ENCODE measurements at regions not wholly inside any gene's neighbourhood (a gene's known extent, or its start where the extent isn't known, plus 50 kb on each side); places are given as distances from the start of the nearest gene placed in this dataset.

DNA sequence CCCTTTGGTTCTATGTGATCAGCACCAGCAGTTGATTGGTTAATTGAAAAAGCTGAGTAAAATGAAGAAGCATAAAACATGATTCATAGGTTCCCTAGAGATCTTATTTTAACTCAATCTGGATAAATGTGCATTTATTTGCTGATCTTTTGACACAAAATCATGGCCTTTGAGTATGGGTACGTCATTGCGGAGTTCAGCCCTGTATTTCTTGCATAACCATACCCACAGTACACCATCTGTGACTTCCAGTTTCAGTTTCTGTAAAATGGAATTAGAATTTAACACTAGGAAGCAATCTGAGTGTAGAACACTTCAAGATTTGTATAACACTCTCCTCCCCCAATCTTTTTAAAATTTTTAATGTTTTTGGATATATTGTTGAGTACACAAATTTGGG lies 358.2 kb downstream of the DDX10 start:
- Histone ChIP-seq H3K36me3 (ENCODE audit: low read depth) (no peaks in the 10 kb centered on the region), H3K27ac (ENCODE audit: poor library complexity, severe bottlenecking) (no peak overlapping the region), H3K27me3 (ENCODE audit: insufficient read depth, poor library complexity, severe bottlenecking) (no peaks in the 10 kb centered on the region), H3K9me3 (ENCODE audit: severe bottlenecking) (no peaks in the 10 kb centered on the region), H3K4me3 (ENCODE audit: severe bottlenecking) (no peak overlapping the region), H3K4me1 (ENCODE audit: insufficient read depth, poor library complexity, severe bottlenecking) (no peaks in the 10 kb centered on the region)
- TF ChIP-seq, protein P1, sequence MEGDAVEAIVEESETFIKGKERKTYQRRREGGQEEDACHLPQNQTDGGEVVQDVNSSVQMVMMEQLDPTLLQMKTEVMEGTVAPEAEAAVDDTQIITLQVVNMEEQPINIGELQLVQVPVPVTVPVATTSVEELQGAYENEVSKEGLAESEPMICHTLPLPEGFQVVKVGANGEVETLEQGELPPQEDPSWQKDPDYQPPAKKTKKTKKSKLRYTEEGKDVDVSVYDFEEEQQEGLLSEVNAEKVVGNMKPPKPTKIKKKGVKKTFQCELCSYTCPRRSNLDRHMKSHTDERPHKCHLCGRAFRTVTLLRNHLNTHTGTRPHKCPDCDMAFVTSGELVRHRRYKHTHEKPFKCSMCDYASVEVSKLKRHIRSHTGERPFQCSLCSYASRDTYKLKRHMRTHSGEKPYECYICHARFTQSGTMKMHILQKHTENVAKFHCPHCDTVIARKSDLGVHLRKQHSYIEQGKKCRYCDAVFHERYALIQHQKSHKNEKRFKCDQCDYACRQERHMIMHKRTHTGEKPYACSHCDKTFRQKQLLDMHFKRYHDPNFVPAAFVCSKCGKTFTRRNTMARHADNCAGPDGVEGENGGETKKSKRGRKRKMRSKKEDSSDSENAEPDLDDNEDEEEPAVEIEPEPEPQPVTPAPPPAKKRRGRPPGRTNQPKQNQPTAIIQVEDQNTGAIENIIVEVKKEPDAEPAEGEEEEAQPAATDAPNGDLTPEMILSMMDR (IDR thresholded peaks at IDR 0.05; ENCODE audit: poor library complexity, severe bottlenecking): no peak
- DNase-seq (ENCODE audit: low spot score): no peak
- no peak for ATAC-seq (ENCODE audit: low read depth)

DNA sequence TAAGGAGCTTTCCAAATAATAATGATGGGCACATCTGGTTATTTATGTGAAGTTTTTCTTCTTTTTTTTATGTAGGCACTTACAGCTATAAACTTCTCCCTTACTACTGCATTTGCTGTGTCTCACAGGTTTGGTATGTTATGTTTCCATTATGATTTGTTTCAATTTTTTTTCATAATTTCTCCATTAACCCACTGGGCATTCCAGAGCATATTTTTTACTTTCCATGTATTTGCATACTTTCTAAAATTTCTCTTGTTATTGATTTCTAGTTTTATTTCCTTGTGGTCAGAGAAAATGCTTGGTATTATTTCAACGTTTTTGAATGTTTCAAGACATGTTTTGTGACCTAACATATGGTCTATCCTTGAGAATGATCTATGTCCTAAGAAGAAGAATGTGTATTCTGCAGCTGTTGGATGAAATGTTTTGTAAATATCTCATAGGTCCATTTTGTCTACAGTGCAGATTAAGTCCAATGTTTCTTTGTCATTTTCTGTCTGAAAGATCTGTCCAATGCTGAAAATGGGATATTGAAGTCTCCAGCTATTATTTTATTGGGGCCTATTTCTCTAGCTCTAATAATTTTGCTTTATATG lies 362.1 kb downstream of the DDX10 start:
- H3K4me3 ChIP-seq (ENCODE audit: severe bottlenecking): no peak overlapping the region
- no peaks in the 10 kb centered on the region for H3K9me3 ChIP-seq (ENCODE audit: severe bottlenecking)
- TF ChIP-seq, protein P1 (IDR thresholded peaks at IDR 0.05; ENCODE audit: poor library complexity, severe bottlenecking): no peak
- H3K27ac ChIP-seq (ENCODE audit: poor library complexity, severe bottlenecking): no peak overlapping the region
- H3K4me1 ChIP-seq (ENCODE audit: insufficient read depth, poor library complexity, severe bottlenecking): no peaks in the 10 kb centered on the region
- H3K36me3 ChIP-seq (ENCODE audit: low read depth): no peaks in the 10 kb centered on the region
- DNase-seq (ENCODE audit: low spot score) (no peak), ATAC-seq (ENCODE audit: low read depth) (no peak)
- no peaks in the 10 kb centered on the region for H3K27me3 ChIP-seq (ENCODE audit: insufficient read depth, poor library complexity, severe bottlenecking)

DNA sequence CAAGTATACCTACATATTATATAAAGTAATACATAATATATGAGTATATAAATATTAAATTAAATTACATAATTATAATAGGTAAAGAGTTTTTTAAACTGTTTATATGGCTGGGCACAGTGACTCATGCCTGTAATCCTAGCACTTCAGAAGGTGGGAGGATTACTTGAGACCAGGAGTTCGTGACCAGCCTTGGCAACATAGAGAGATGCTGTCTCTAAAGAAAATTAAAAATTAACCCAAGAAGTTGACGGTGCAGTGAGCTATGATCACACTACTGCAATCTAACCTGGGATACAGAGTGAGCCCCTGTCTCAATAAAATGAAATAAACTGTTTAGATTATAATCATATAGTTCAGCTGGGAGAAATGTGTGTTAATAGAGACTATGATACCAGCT lies 363.0 kb downstream of the DDX10 start:
- H3K4me3 ChIP-seq (ENCODE audit: severe bottlenecking): no peak overlapping the region
- TF ChIP-seq, protein P1 (IDR thresholded peaks at IDR 0.05; ENCODE audit: poor library complexity, severe bottlenecking): no peak
- no peaks in the 10 kb centered on the region for H3K9me3 ChIP-seq (ENCODE audit: severe bottlenecking)
- ATAC-seq (ENCODE audit: low read depth) (no peak), DNase-seq (ENCODE audit: low spot score) (no peak)
- H3K27me3 ChIP-seq (ENCODE audit: insufficient read depth, poor library complexity, severe bottlenecking): no peaks in the 10 kb centered on the region
- no peaks in the 10 kb centered on the region for H3K36me3 ChIP-seq (ENCODE audit: low read depth)
- H3K27ac ChIP-seq (ENCODE audit: poor library complexity, severe bottlenecking): no peak overlapping the region
- no peaks in the 10 kb centered on the region for H3K4me1 ChIP-seq (ENCODE audit: insufficient read depth, poor library complexity, severe bottlenecking)

DNA sequence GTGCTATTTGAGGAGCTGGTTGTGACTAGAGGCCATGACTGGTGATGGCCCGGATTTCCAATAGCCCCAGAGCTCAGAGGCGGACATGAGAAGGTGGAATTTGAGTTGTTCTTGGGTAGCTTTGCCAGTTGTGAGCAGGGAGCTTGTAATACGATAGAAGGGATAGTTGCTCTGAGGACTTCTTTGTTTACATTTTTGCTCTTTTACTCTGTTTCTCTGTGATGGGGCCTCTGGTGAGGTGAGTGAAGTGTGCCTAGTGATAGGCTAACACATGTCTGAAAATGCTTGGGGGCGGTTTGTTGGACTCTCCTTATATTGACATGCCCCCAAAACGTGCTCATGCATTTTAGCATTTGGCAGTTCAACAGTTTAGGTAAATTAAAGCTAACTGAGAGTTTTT lies 365.1 kb downstream of the DDX10 start:
- no peaks in the 10 kb centered on the region for H3K9me3 ChIP-seq (ENCODE audit: severe bottlenecking)
- H3K36me3 ChIP-seq (ENCODE audit: low read depth): no peaks in the 10 kb centered on the region
- TF ChIP-seq, protein P1 (IDR thresholded peaks at IDR 0.05; ENCODE audit: poor library complexity, severe bottlenecking): no peak
- ATAC-seq (ENCODE audit: low read depth) (no peak), DNase-seq (ENCODE audit: low spot score) (no peak)
- H3K27ac ChIP-seq (ENCODE audit: poor library complexity, severe bottlenecking): no peak overlapping the region
- no peaks in the 10 kb centered on the region for H3K4me1 ChIP-seq (ENCODE audit: insufficient read depth, poor library complexity, severe bottlenecking)
- no peak overlapping the region for H3K4me3 ChIP-seq (ENCODE audit: severe bottlenecking)
- H3K27me3 ChIP-seq (ENCODE audit: insufficient read depth, poor library complexity, severe bottlenecking): no peaks in the 10 kb centered on the region

GRCh38 chr11:109033627-109034338 lies 368.9 kb downstream of the DDX10 start:
- no peak overlapping the region for H3K27ac ChIP-seq (ENCODE audit: poor library complexity, severe bottlenecking)
- H3K4me1 ChIP-seq (ENCODE audit: insufficient read depth, poor library complexity, severe bottlenecking): no peaks in the 10 kb centered on the region
- TF ChIP-seq, protein P1 (IDR thresholded peaks at IDR 0.05; ENCODE audit: poor library complexity, severe bottlenecking): no peak
- H3K27me3 ChIP-seq (ENCODE audit: insufficient read depth, poor library complexity, severe bottlenecking): no peaks in the 10 kb centered on the region
- no peak for ATAC-seq (ENCODE audit: low read depth)
- no peaks in the 10 kb centered on the region for H3K9me3 ChIP-seq (ENCODE audit: severe bottlenecking)
- no peaks in the 10 kb centered on the region for H3K36me3 ChIP-seq (ENCODE audit: low read depth)
- DNase-seq (ENCODE audit: low spot score): no peak
- no peak overlapping the region for H3K4me3 ChIP-seq (ENCODE audit: severe bottlenecking)
